ENCODE measurements at regions not wholly inside any gene's neighbourhood (a gene's known extent, or its start where the extent isn't known, plus 50 kb on each side); places are given as distances from the start of the nearest gene placed in this dataset.

DNA sequence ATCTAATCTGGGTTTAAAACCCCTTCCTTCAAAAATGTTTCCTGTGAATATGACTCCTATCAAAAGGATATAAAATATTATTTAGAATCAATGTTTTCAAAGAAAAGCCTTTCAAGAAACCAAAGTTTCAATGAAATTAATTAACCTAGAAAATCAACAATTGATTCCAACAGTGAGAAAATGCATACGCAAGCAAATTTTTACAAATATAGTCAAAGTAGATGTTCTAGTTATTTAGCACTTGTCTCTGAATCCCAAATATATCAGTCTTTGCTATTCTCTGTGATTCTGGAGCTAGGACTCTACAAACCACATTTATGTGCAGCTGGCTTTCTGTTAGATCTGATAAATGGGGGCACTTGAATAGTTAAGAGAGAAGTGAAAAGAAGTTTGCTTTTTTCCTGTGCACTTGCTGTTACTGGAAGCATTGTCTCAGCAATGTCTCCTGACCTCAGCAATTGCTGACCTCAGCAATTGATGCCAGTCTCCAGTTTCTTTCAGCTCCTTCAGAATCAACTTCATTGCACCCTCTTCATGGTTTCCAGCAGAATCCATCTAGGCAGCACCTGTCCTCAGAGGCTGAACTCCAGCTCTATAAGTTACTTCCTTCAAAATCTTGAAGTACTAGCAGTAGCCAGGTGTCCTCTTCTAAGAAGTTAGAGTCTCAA lies 879.9 kb upstream of the LRRN3 start:
- Histone ChIP-seq H3K4me3 (replicated peaks; ENCODE audit: low read depth, low read length) (no peak overlapping the region), H3K27me3 (replicated peaks; ENCODE audit: control insufficient read depth, insufficient read depth, low read length) (no peaks in the 10 kb centered on the region), H3K36me3 (ENCODE audit: control insufficient read depth, insufficient read depth, low read length) (no peaks in the 10 kb centered on the region)
- TF ChIP-seq CTCF (IDR thresholded peaks at IDR 0.05; ENCODE audit: insufficient read depth, low read length, poor library complexity, severe bottlenecking) = no peak
- no peak for DNase-seq (ENCODE audit: extremely low read depth, insufficient read length)

- TF ChIP-seq CTCF (IDR thresholded peaks at IDR 0.05; ENCODE audit: insufficient read depth, low read length, poor library complexity, severe bottlenecking) = no peak
These were observed 866.3 kb upstream of the LRRN3 start for GRCh38 chr7:110224643-110225042.

GRCh38 chr7:110246118-110246517 lies 844.8 kb upstream of the LRRN3 start:
- no peaks in the 10 kb centered on the region for H3K27me3 ChIP-seq (replicated peaks; ENCODE audit: control insufficient read depth, insufficient read depth, low read length)
- no peaks in the 10 kb centered on the region for H3K36me3 ChIP-seq (ENCODE audit: control insufficient read depth, insufficient read depth, low read length)
- no peak overlapping the region for H3K4me3 ChIP-seq (replicated peaks; ENCODE audit: low read depth, low read length)
- DNase-seq (ENCODE audit: extremely low read depth, insufficient read length) = no peak
- TF ChIP-seq CTCF (IDR thresholded peaks at IDR 0.05; ENCODE audit: insufficient read depth, low read length, poor library complexity, severe bottlenecking) = no peak

More at GRCh38 chr7:110224643-110225042, 866.3 kb upstream of the LRRN3 start:
- Histone ChIP-seq H3K27me3 (replicated peaks; ENCODE audit: control insufficient read depth, insufficient read depth, low read length) (no peaks in the 10 kb centered on the region), H3K36me3 (ENCODE audit: control insufficient read depth, insufficient read depth, low read length) (no peaks in the 10 kb centered on the region), H3K4me3 (replicated peaks; ENCODE audit: low read depth, low read length) (no peak overlapping the region)
- no peak for DNase-seq (ENCODE audit: extremely low read depth, insufficient read length)

GRCh38 chr7:110253093-110253492 lies 837.8 kb upstream of the LRRN3 start:
- Histone ChIP-seq H3K27me3 (replicated peaks; ENCODE audit: control insufficient read depth, insufficient read depth, low read length) (no peaks in the 10 kb centered on the region), H3K4me3 (replicated peaks; ENCODE audit: low read depth, low read length) (no peak overlapping the region), H3K36me3 (ENCODE audit: control insufficient read depth, insufficient read depth, low read length) (no peaks in the 10 kb centered on the region)
- no peak for TF ChIP-seq CTCF (IDR thresholded peaks at IDR 0.05; ENCODE audit: insufficient read depth, low read length, poor library complexity, severe bottlenecking)
- no peak for DNase-seq (ENCODE audit: extremely low read depth, insufficient read length)

- Histone ChIP-seq H3K27me3 (replicated peaks; ENCODE audit: control insufficient read depth, insufficient read depth, low read length) (no peaks in the 10 kb centered on the region), H3K36me3 (ENCODE audit: control insufficient read depth, insufficient read depth, low read length) (no peaks in the 10 kb centered on the region), H3K4me3 (replicated peaks; ENCODE audit: low read depth, low read length) (no peak overlapping the region)
- DNase-seq (ENCODE audit: extremely low read depth, insufficient read length) = no peak
- TF ChIP-seq CTCF (IDR thresholded peaks at IDR 0.05; ENCODE audit: insufficient read depth, low read length, poor library complexity, severe bottlenecking) = no peak
These were observed 833.3 kb upstream of the LRRN3 start for GRCh38 chr7:110257673-110258072.

DNA sequence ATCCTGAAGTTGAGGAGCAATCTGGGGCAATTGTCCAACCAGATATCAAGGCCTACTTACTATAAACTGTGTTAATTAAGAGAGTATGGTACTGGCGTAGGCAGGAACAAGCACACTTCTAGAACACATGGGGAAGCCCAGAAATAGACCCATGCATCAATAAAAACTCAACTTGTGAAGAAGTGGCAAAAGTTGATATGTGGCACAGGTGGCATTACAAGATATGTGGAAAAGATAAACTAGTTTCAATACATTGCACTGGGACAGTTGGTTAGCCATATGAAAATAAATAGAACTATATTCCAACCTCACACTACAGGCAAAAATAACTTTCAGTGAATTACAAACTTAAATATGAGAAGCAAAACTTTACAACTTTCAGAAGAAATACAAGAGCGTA lies 828.7 kb upstream of the LRRN3 start:
- no peak for DNase-seq (ENCODE audit: extremely low read depth, insufficient read length)
- H3K4me3 ChIP-seq (replicated peaks; ENCODE audit: low read depth, low read length) = no peak overlapping the region
- no peaks in the 10 kb centered on the region for H3K36me3 ChIP-seq (ENCODE audit: control insufficient read depth, insufficient read depth, low read length)
- TF ChIP-seq CTCF (IDR thresholded peaks at IDR 0.05; ENCODE audit: insufficient read depth, low read length, poor library complexity, severe bottlenecking) = no peak
- H3K27me3 ChIP-seq (replicated peaks; ENCODE audit: control insufficient read depth, insufficient read depth, low read length) = no peaks in the 10 kb centered on the region
